CD4-positive, alpha-beta T cell treated with Interleukin-21 for 1 hour (primary cell): ENCODE measurements at regions not wholly inside any gene's neighbourhood (a gene's known extent, or its start where the extent isn't known, plus 50 kb on each side); places are given as distances from the start of the nearest gene placed in this dataset.
"Not testable (repeated sequence)": the region's sequence is repeated elsewhere in the genome, so short reads cannot be mapped to it uniquely, and the experiment has no call there.

ENCODE experiments used
- DNase-seq: peaks from one replicate; pipeline ENCODE4 v3.0.0-alpha.2; 2020

DNA sequence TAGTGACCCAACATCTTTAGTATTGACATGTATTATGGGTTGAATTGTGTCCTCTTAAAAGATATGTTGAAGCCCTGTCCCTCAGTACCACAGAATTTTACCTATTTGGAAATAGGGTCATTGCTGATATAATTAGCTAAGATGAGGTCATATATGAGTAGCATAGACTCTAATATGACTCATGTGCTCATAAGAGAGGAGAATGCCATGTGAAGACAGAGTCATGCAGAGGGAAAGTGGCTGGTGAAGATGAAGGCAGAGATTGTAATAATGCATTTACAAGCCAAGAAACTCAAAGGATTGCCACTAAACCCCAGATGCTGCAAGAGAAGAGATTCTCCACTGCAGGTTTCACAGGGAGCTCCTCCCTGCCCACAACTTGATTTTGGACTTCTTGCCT, 496.4 kb downstream of the KIF20B start:
- no peak for DNase-seq

DNA sequence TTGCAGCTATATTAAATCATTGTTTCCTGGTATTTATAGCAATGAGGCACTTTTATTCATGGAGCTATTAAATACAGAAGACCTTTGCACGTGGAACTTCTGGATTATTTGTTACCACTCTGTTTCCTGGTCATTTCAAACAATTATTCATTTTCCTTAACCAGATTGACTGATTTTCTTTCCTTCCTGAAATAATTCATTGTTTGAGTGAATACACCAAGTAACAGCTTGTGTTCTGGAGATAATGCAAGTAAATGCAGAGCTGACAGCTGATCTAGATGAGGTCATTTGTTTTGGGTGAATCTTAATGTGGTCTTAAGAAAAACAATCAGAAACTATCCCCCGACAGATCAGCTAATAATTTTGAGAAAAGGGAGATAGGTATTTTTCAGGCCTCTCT, 497.7 kb downstream of the KIF20B start:
- no peak for DNase-seq

DNA sequence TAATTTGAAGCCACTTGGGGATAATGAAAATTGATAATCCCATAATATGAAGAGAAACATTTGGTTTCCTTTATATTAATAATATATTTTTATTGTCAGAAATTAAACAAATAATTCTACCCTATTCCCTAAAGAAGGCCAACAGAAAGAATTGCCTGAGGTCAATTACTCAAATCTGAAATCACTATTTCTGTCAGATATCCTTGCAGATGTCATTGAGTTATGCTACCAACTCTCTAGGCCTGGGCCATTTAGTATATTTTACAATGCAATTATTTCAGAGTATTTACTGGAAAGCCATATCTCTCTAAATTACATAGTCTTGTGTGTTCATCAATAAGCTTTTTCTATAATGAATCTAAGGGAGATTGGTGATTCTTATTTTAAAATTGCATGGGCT, 498.1 kb downstream of the KIF20B start:
- DNase-seq = no peak

DNA sequence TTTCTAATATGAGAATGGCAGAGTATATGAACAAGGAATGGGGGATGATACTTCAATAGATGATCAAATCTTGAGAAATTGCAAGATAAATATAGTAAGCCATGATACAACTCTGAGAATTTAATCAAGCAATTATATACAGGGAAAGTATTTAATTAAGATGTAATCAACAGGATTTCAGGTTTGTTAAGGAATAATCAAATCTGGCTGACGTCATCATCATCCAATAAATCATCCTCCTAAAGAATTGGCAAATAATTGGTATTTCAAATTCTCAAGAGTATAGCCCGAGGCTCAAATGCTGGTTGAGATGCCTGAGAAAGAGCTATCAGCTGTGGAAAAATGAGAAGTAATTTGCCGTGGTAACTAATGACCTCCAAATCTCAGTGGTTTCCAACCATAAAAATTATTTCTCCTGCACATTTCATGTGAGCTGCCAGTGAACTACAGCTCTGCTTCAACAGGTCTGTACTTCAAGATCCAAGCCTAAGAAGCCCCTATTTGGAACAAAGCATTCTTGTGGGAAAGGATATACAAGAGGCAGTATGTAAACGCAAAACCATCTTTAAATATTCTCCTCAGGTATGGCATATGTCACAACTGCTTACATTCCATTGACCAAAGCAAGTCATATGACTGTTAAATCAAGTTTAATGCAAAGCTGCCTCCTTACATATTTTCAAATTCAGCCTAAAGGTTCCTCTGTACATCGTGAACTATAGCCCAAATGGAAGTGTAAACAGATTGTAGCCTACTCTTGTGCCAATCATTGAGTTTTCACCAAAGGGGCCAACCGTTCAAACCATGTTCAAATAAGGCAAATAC, 503.0 kb downstream of the KIF20B start:
- DNase-seq = no peak

DNA sequence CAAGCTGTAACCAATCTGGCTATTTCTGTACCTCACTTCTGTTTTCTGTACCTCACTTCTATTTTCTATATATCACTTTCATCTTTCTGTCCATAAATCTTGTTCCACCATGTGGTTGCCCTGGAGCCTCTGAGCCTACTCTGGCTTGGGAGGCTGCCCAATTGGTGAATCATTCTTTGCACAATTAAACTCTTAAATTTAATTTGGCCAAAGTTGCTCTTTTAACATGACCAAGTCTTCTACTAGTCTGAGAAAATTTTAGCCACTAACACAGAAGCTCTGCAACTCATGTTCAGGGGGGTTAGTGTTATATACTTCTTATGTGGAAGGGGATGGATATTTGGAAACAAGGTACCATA, 503.5 kb downstream of the KIF20B start:
- no peak for DNase-seq

DNA sequence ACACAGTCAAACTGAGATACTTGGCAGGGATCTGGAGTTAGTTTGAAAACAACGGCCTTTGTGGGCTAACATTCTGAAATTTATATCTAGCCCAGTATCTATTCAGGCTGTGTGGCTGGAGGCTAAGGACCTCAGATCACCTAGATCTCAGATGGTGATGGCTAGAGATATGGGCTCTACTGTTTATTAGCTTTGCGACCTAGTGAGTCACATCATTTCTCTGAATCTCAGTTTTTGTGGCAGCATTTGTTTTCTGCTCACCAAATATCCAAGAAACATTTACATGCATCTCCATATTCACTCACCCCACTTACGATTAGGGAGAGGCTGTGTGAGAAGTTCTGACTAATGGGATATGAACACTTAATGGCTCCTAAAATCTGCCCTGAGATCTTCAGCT, 503.9 kb downstream of the KIF20B start:
- no peak for DNase-seq

DNA sequence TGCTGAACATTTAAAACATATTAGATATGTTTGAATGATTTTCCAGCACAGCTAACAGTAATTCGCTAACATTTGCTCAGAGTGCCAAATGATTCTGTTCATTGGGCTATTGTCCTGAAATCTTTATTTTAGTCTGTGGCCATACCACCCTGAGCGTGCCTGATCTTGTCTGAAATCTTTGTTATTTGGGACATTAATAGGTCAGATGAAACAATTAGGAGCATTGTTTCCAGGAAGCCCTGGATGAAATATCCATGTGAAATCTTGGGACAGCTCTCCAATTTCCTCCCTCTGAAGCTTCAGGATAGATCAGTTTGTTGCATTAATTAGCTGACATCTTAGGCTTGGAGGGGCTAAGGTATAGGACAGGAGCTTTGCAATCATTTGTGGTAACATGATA, 512.0 kb downstream of the KIF20B start:
- no peak for DNase-seq

DNA sequence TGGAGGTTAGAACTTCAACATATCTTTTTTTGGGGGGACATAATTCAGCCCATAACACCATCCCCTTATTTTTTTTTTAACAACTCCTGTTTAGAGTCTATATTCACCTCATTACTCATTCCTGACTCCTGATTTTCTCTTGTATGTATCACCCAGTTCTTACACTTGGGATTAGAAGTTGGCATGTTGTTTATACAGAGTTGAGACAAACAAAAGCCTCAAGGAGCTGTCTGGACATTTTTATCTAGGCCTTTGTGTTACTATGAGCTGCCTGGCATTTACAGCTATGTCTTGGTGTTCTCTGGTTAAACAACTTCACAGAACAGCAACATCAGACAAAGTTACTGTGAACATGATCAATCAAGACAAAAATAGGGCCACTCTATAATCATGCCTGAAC, 517.5 kb downstream of the KIF20B start:
- DNase-seq = no peak

DNA sequence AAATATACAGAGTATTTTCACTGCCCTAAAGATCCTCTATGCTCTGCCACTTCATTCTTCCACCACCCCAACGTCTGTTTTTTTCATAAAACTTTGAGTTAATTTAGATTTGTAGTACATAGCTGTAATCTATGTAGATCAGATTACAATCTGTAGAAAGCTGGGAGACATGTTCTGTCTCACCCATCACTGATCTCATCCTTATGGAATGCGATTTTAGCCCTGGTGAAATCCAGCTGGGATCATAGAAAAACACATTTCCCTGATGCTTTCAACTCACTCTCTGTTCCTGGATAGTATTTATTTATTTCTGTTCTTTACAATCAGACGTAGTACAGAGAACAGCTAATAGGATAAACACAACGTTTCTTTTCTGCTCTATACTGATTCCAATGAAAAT, 521.0 kb downstream of the KIF20B start:
- no peak for DNase-seq

DNA sequence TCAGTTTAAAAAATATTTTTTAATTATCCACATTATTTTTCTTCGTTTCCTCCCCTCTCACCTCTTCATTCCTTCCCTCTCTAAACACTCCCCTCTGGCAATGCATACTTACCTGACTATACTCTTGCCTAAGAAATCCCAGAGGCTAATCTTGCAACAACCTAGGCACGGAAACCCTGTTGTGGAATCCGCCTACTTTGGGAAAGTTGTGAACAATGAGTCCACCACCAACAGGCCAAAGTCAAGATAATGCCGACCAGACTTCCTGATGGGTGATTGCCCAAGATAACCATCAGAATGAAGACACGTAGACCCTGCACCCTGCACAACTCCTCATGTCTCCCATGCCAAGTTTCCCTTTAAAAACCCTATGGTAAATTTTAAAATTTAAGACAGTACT, 521.5 kb downstream of the KIF20B start:
- no peak for DNase-seq

DNA sequence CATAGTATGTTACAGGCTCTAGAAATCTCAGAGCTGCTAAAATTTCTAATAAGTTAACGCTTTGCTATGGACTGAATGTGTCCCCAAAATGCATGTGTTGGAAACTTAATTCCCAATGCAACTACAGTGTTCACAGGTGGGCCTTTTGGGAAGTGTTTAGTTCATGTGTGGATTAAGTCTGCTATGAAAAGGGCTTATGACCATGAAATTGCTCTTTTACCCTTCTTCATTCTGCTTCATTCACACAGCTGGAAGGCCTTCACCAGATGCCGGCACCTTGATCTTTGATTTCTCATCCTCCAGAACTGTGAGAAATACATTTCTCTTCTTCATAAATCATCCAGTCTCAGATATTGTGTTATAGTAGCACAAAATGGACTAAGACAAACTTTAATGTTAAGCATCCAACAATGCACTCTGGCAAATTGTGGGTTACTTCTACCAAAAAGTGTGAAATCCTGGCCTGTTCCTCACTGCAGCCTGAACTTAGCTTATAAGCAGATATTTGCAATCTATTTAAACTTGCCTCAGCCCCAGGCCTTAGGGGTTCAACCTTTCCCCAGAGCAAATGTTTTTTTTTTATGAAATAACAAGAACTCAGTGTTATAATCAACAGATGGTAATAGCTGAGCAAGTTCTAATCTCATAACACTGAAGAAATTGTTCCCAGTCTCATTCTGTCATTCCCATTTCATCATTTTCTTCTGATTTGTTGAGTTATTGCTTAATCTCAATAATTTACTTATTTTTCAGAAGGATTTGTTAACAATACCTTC, 523.6 kb downstream of the KIF20B start:
- no peak for DNase-seq

DNA sequence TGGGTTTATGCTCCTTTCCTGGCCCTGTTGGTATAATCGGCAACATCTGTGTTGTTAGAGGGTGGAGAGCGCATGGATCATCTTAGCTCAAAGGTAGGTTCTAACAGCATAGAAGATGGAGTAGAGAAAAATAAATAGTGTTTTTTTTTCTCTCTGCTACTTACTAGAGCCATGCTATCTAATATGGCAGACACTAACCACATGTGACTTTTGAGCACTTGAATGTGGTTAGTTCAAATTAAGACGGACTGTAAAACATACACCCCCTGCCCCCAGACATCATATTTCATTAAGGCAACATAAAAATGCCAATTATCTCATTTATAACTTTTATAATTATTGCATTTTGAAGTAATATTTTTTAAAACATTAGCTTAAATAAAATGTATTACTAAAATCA, 525.1 kb downstream of the KIF20B start:
- no peak for DNase-seq

DNA sequence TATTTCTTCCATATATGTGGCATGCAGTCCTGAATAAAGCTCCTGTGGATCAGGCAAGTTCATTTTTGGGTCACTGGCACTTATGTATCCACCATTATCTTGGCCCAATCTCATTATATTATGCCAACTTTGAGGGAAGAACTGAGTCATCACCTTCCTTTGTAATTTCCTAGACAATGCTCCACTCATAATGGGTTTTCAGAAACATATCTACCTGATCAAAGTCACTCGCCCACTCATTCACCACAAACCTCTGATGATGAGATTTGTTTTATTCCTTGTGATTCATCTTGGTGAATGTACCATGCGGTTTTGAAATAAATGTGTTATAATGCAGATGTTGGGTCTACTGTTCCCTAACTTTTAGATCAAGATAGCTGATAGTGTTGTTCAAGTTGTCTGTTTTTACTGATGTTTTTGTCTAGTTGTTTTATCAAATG, 525.8 kb downstream of the KIF20B start:
- DNase-seq = no peak

DNA sequence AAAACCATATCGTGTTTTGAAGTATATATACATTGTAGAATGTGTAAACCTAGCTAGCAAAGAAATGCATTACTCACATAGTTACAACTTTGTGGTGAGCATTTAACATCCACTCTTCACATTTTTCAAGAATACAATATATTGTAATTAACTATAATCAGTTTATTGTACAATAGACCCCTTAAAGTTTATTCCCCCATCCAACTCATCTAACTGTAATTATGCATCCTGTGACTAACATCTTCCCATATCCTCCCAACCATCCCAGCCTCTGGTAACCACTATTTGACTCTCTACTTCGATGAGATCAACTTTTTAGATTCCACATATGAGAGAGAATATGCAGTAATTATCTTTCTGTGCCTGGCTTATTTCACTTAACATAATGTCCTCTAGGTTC, 526.4 kb downstream of the KIF20B start:
- no peak for DNase-seq

DNA sequence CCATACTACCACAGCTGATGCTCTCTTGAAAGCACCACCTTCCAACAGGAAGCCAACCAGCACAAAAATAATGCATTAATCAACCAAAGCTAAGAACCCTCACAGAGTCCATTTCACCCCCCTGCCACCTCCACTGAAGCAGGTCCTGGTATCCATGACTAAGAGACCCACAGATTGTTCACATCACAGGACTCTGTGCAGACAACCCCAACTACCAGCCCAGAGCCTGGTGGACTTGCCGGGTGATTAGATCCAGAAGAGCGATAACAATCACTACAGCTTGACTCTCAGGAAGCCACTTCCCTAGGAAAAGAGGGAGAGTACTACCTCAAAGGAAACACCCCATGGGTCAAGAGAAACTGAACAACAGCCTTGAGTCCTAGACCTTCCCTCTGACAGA, 528.1 kb downstream of the KIF20B start:
- no peak for DNase-seq

DNA sequence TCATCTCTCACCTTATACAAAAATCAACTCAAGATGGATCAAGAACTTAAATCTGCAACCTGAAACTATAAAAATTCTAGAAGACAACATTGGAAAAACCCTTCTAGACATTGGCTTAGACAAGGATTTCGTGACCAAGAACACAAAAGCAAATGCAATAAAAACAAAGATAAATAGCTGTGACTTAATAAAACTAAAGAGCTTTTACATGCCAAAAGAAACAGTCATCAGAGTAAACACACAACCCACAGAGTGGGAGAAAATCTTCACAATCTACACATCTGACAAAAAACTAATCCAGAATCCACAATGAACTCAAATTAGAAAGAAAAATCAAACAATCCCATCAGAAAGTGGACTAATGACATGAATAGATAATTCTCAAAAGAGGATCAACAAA, 532.4 kb downstream of the KIF20B start:
- DNase-seq = not testable (repeated sequence)

DNA sequence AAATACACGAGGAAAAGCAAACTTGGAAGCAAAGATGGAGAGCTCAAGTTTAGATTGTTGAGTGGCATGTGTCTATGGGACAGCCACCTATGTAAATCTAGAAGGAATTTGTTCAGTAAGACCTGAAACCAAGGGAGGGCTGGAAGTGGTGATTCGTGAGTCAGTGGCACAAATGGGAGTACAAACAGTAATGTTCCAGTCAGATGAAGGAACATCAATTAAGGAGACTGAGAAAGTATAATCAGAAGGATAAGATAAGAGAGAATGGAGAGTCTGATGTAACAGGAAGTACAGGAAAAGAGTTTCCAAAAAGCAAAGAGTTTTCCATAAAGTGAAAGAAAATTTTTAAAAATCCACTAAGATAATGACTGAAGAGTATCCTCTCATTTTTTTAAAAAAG, 544.2 kb downstream of the KIF20B start:
- DNase-seq = no peak

DNA sequence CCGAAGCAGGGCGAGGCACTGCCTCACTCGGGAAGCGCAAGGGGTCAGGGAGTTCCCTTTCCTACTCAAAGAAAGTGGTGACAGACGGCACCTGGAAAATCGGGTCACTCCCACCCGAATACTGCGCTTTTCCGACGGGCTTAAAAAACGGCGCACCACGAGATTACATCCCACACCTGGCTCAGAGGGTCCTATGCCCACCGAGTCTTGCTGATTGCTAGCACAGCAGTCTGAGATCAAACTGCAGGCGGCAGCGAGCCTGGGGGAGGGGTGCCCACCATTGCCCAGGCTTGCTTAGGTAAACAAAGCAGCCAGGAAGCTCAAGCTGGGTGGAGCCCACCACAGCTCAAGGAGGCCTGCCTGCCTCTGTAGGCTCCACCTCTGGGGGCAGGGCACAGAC, 549.4 kb downstream of the KIF20B start:
- DNase-seq = not testable (repeated sequence)

DNA sequence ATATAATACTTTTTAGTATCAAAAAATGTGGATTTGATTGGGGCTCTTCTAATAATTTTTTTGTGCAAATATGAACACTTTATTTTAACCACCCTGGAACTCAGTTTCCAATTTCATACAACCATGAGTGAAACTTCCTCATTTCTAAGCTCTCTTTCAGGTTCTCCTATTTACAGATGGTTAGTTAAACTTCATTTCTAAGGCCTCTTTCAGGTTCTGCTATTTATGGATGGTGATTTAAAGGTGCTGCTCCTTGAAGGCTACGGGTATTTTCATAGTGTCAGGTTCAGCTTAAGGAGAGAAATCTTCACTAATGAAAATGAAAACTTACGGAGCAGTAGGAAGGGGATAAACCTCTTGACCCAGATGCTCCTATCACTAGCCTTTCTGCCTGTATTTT, 568.3 kb downstream of the KIF20B start:
- no peak for DNase-seq

DNA sequence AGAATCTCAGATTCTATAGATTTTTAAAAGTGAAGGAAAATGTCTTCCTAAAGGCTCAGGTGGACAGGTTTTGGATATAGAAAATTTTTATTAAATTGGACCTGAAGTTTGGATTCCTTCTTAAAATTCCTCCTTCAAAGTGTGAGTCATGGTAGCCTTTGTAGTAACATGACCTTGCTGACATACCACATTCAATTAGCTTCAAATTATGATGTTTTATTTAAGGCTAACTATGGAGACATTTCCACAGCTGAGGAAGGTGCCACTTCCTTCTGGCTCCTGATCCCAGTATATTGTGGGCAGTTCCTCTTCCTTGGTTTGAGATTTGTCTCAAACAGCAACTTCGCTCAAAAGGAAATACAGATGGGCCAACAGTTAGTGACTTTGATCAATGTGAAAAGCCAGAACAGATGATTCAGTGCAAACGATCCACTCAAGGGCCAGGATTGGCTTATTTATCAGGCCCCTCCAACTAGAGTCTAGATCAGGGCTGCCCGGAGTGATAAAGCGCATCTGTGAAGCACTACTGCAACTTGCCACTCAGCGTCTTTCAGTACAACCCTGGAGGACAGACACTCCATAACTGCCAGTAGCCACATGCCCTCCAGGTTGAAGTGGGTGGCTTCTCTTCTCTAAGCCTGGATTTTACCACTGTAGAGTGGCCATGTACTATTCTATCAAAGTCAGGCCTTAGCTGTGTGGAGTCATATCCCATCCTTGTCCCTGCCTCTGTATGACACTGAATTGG, 573.5 kb downstream of the KIF20B start:
- DNase-seq = no peak

DNA sequence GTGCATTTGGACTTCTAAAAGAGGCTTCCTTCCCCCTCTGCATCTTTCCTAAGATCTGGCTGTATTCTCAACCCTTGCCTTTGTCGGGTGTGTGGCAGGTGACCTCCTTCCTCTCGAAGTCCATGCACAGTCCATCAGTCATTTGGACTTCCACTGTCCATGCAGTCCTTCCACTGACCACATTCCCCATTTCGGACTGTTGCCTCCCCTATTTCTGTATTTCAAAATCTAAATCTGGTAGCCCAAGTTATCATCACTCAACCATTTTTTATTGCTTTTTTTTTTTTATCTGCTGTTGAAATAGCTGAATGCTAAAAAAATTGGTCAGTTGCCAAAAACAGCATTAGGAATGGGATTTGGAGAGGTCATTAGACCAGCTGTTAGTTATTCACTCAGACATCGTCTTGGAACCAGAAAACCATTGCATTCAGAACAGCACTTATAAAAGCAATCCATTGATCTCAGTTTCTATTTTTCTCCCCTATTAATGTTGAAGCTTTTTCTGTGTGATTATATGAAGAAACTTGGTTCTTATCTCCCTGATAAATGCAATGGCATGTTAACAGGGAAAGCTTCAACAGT, 575.6 kb downstream of the KIF20B start:
- no peak for DNase-seq

DNA sequence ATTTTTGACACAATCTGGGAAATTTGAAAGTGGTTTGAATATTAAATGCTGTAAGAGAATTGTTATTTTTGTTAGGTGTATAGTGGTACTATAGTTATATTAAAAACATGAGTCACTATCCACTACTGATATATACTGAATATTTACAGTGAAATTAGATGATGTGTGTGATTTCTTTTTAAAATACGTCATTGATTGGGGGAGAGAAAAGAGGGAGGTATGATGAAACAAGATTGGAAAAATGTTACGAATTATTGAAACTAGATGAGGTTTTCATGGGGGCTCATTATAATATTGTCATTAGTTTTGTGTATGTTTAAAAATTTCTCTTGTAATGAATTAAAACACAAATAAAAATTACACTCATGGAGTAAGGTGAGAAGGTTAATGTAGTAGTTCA, 571.4 kb downstream of the HTR7 start:
- no peak for DNase-seq

DNA sequence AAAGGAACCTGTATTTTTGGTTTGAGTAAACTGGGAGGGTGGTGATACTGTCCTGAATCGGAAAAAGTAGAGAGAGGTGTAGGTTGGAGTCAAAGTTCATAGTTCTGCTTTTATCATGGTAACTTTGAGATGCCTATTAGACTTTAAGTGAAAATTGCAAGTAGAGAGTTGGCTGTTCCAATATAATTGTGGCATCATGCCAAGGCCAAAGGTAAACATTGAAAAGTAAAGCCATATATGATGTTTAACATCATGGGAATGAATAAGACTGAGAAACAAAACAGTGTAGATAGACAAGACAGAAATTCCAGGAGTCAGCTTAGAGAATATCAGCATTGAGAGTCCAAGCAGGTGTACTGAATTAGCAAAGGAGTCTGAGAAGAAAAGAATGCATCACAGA, 570.9 kb downstream of the HTR7 start:
- DNase-seq = no peak
